Lower lobe of right lung (tissue), 2 donors: ENCODE measurements at regions not wholly inside any gene's neighbourhood (a gene's known extent, or its start where the extent isn't known, plus 50 kb on each side); places are given as distances from the start of the nearest gene placed in this dataset.

Experiments
- ATAC-seq, 2 donors: fragments of 200-7000 bp; cut with Tn5 transposase; one replicate each; pipeline ENCODE4 v1.9.1; 2020 to 2022; ENCODE audit warnings: mild to moderate bottlenecking in 2 of 2, moderate library complexity in 2 of 2
- DNase-seq: peaks from one replicate; pipeline ENCODE4 v3.0.0-alpha.2; 2020
- H3K27ac ChIP-seq: fragments of 200-600 bp; one replicate; pipeline ENCODE4 v1.8.0; 2022
- H3K27me3 ChIP-seq: fragments of 200-600 bp; one replicate; pipeline ENCODE4 v1.8.0; 2022; ENCODE audit warnings: low read depth
- H3K36me3 ChIP-seq: fragments of 200-600 bp; one replicate; pipeline ENCODE4 v1.8.0; 2022; ENCODE audit warnings: mild to moderate bottlenecking
- H3K4me1 ChIP-seq: fragments of 200-600 bp; one replicate; pipeline ENCODE4 v1.8.0; 2022
- H3K4me3 ChIP-seq: fragments of 200-600 bp; one replicate; pipeline ENCODE4 v1.8.0; 2022; ENCODE audit warnings: mild to moderate bottlenecking
- H3K9me3 ChIP-seq: fragments of 200-600 bp; one replicate; pipeline ENCODE4 v1.8.0; 2022
- CTCF ChIP-seq: fragments of 200-600 bp; IDR thresholded peaks from one replicate; pipeline ENCODE4 v1.8.0; 2022; ENCODE audit warnings: antibody characterized with exemption, mild to moderate bottlenecking
- intact Hi-C: fragments of 100-400 bp; cut with DNase I; formaldehyde crosslinking; loops from one replicate; pipeline ENCODE4 v1.11.0; 2022
- donor health status: DM: no; HTN: yes; CAD: no; lungs with severe emphysema.

GRCh38 chr12:60419986-60420385 is 824.2 kb downstream of the SLC16A7 start:
- no peak overlapping the region for H3K4me3 ChIP-seq
- no peak overlapping the region for H3K27ac ChIP-seq
- H3K27me3 ChIP-seq, result no peaks in the 10 kb centered on the region
- intact Hi-C loops, result no loop called here
- TF ChIP-seq CTCF, result no peak
- ATAC-seq (no peak), DNase-seq (no peak)
- no peaks in the 10 kb centered on the region for H3K36me3 ChIP-seq
- H3K4me1 ChIP-seq, result no peaks in the 10 kb centered on the region
- no peaks in the 10 kb centered on the region for H3K9me3 ChIP-seq

DNA sequence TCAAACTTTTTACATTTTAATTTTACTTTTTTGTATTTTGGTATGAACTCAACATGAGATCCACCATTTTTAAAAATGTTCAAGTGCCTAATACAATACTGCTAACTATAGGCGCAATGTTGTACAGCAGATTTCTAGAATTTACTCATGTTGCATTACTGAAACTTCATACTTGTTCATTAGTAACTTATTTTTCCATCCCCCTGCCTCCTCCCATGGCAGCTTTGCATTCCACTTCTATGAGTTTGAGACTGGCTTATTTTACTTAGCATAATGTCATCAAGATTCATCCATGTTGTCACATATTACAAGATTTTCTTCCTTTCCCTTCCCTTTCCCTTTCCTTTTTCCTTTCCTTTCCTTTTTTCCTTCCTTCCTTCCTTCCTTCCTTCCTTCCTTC is 825.9 kb downstream of the SLC16A7 start:
- H3K9me3 ChIP-seq, result no peaks in the 10 kb centered on the region
- intact Hi-C loops, result no loop called here
- no peaks in the 10 kb centered on the region for H3K36me3 ChIP-seq
- no peak overlapping the region for H3K4me3 ChIP-seq
- no peak overlapping the region for H3K27ac ChIP-seq
- H3K27me3 ChIP-seq, result no peaks in the 10 kb centered on the region
- no peak for DNase-seq
- H3K4me1 ChIP-seq, result no peaks in the 10 kb centered on the region
- no peak for TF ChIP-seq CTCF
- ATAC-seq, result no peak

GRCh38 chr12:60437297-60437696 is 841.5 kb downstream of the SLC16A7 start:
- Histone ChIP-seq H3K4me1 (no peaks in the 10 kb centered on the region), H3K27ac (no peak overlapping the region), H3K27me3 (no peaks in the 10 kb centered on the region), H3K4me3 (no peak overlapping the region), H3K36me3 (no peaks in the 10 kb centered on the region), H3K9me3 (no peaks in the 10 kb centered on the region)
- TF ChIP-seq CTCF, result no peak
- ATAC-seq (no peak), DNase-seq (no peak)
- intact Hi-C loops, result no loop called here

GRCh38 chr12:60441577-60441976 is 845.7 kb downstream of the SLC16A7 start:
- ATAC-seq (no peak), DNase-seq (no peak)
- no peak for TF ChIP-seq CTCF
- no peaks in the 10 kb centered on the region for H3K27me3 ChIP-seq
- H3K36me3 ChIP-seq, result no peaks in the 10 kb centered on the region
- no peak overlapping the region for H3K27ac ChIP-seq
- no peaks in the 10 kb centered on the region for H3K4me1 ChIP-seq
- intact Hi-C loops, result no loop called here
- no peaks in the 10 kb centered on the region for H3K9me3 ChIP-seq
- no peak overlapping the region for H3K4me3 ChIP-seq

- no peak for ATAC-seq
- H3K36me3 ChIP-seq, result no peaks in the 10 kb centered on the region
- intact Hi-C loops, result no loop called here
- H3K4me3 ChIP-seq, result no peak overlapping the region
- no peaks in the 10 kb centered on the region for H3K9me3 ChIP-seq
- no peak for TF ChIP-seq CTCF
- no peak for DNase-seq
- no peaks in the 10 kb centered on the region for H3K4me1 ChIP-seq
- H3K27me3 ChIP-seq, result no peaks in the 10 kb centered on the region
- no peak overlapping the region for H3K27ac ChIP-seq
Measured at GRCh38 chr12:60451457-60451856, 855.6 kb downstream of the SLC16A7 start.

DNA sequence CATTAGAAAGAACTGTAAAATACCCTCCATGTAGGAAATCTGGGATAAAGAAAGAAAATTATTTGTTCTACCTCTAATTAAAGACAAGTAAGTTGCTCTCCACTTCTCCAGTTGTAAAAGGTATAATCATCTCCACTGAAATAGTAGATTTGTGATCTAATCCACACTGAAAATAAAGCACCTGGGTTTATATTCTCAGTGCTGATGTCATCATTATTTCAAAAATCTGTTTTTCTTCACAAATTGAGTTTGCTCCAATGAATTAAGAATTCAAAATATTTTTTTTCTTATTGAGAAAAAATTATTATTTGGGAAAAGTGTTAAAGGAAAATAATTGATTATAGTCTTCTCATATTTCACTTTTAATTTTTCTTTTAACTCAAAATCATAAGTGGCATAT is 869.2 kb downstream of the SLC16A7 start:
- Histone ChIP-seq H3K27me3 (no peaks in the 10 kb centered on the region), H3K9me3 (no peaks in the 10 kb centered on the region)
- no peak for DNase-seq

More for the DNA sequence above, 869.2 kb downstream of the SLC16A7 start:
- TF ChIP-seq CTCF, result no peak
- Histone ChIP-seq H3K4me3 (no peak overlapping the region), H3K4me1 (no peaks in the 10 kb centered on the region), H3K27ac (no peak overlapping the region), H3K36me3 (no peaks in the 10 kb centered on the region)
- intact Hi-C loops, result no loop called here
- no peak for ATAC-seq
